ENCODE measurements at regions not wholly inside any gene's neighbourhood (a gene's known extent, or its start where the extent isn't known, plus 50 kb on each side); places are given as distances from the start of the nearest gene placed in this dataset.

DNA sequence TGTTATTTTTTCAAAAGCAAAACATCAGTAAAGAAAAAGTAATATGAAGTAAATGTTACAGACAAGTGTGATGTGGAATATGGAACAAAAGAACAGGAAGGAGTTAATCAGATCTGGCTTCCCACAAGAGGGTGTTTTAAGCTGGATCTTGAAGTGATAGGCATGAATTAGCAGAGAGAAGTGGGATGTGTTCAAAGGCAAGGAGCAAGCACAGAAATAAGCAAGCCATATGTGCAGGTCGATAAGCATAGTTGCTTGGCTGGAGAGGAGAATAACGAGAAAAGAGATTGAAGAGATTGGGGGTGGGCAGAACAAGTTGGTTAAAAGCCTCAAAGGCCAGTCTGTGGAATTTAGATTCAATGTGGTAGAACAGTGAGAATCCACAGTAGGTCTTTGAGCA lies 60.9 kb upstream of the PRPS1 start:
- no peak overlapping the region for H3K4me2 ChIP-seq (ENCODE audit: insufficient read depth, low read length)
- DNase-seq (no peak), ATAC-seq (ENCODE audit: insufficient read depth, low read depth) (no peak)
- H3K27me3 ChIP-seq (ENCODE audit: insufficient read depth, low read length, poor library complexity): no peaks in the 10 kb centered on the region
- H3K36me3 ChIP-seq (ENCODE audit: insufficient read depth, low read length): no peaks in the 10 kb centered on the region
- H3K9me3 ChIP-seq (ENCODE audit: insufficient read depth, low read length, severe bottlenecking): no peaks in the 10 kb centered on the region
- no peak overlapping the region for H3K9ac ChIP-seq (ENCODE audit: low read depth, low read length)
- no peaks in the 10 kb centered on the region for H3K79me2 ChIP-seq (ENCODE audit: insufficient read depth, low read length)
- no peaks in the 10 kb centered on the region for H4K20me1 ChIP-seq (ENCODE audit: insufficient read depth, low read length)
- no peak overlapping the region for H2AFZ ChIP-seq (ENCODE audit: low read depth, low read length)
- H3K27ac ChIP-seq (ENCODE audit: low read length): no peak overlapping the region
- H3K4me1 ChIP-seq (ENCODE audit: insufficient read depth, low read length): no peaks in the 10 kb centered on the region
- TF ChIP-seq EZH2 (IDR thresholded peaks at IDR 0.05; ENCODE audit: borderline replicate concordance, low read depth, low read length, severe bottlenecking): no peak
- TF ChIP-seq, protein P1, sequence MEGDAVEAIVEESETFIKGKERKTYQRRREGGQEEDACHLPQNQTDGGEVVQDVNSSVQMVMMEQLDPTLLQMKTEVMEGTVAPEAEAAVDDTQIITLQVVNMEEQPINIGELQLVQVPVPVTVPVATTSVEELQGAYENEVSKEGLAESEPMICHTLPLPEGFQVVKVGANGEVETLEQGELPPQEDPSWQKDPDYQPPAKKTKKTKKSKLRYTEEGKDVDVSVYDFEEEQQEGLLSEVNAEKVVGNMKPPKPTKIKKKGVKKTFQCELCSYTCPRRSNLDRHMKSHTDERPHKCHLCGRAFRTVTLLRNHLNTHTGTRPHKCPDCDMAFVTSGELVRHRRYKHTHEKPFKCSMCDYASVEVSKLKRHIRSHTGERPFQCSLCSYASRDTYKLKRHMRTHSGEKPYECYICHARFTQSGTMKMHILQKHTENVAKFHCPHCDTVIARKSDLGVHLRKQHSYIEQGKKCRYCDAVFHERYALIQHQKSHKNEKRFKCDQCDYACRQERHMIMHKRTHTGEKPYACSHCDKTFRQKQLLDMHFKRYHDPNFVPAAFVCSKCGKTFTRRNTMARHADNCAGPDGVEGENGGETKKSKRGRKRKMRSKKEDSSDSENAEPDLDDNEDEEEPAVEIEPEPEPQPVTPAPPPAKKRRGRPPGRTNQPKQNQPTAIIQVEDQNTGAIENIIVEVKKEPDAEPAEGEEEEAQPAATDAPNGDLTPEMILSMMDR (IDR thresholded peaks at IDR 0.05; ENCODE audit: borderline replicate concordance, extremely low read depth, low read length, poor library complexity, severe bottlenecking): no peak
- H3K4me3 ChIP-seq (ENCODE audit: low read depth in 1 of 2, low read length in 2 of 2): no peak overlapping the region

DNA sequence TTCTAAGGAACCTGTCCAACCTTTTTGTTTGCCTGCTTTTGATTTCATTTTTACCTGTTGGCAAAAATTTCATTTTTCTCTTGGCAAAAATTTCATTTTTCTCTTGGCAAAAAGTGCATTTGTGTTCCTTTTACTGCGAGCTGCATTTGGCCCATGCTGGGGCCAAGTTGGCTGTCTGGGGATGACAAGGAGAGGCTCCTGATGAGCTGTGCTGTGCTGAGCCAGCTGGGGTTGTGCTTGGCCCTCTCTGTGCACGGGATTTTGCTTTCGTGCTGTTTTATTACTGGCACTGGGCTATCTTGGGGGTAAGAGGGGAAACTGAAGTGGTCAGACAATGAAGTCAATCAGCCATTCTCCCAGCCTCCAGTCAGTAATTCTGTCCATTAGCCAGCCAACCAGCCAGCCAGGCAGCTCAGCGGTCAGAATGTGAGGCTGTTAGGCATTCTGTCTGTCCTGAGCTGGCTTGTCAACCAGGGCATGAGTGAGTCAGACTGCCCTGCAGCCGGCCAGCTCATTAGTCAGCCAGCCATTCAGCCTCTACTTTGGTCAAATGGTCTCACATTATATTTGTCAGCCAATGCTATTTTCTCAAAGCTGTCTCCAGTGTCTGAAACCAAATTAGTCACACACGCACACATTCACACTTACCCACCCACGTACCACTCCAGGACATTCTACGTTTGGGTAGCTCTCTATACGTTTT lies 56.9 kb upstream of the PRPS1 start:
- no peaks in the 10 kb centered on the region for H3K27me3 ChIP-seq (ENCODE audit: insufficient read depth, low read length, poor library complexity)
- no peaks in the 10 kb centered on the region for H3K36me3 ChIP-seq (ENCODE audit: insufficient read depth, low read length)
- H3K9ac ChIP-seq (ENCODE audit: low read depth, low read length): no peak overlapping the region
- H3K27ac ChIP-seq (ENCODE audit: low read length): no peak overlapping the region
- ATAC-seq (ENCODE audit: insufficient read depth, low read depth): no peak
- no peaks in the 10 kb centered on the region for H4K20me1 ChIP-seq (ENCODE audit: insufficient read depth, low read length)
- H3K4me3 ChIP-seq (ENCODE audit: low read depth in 1 of 2, low read length in 2 of 2): no peak overlapping the region
- no peaks in the 10 kb centered on the region for H3K9me3 ChIP-seq (ENCODE audit: insufficient read depth, low read length, severe bottlenecking)
- H3K79me2 ChIP-seq (ENCODE audit: insufficient read depth, low read length): no peaks in the 10 kb centered on the region
- H3K4me2 ChIP-seq (ENCODE audit: insufficient read depth, low read length): no peak overlapping the region
- no peaks in the 10 kb centered on the region for H3K4me1 ChIP-seq (ENCODE audit: insufficient read depth, low read length)
- TF ChIP-seq EZH2 (IDR thresholded peaks at IDR 0.05; ENCODE audit: borderline replicate concordance, low read depth, low read length, severe bottlenecking): no peak
- TF ChIP-seq, protein P1 (IDR thresholded peaks at IDR 0.05; ENCODE audit: borderline replicate concordance, extremely low read depth, low read length, poor library complexity, severe bottlenecking): no peak
- DNase-seq: no peak
- no peak overlapping the region for H2AFZ ChIP-seq (ENCODE audit: low read depth, low read length)

DNA sequence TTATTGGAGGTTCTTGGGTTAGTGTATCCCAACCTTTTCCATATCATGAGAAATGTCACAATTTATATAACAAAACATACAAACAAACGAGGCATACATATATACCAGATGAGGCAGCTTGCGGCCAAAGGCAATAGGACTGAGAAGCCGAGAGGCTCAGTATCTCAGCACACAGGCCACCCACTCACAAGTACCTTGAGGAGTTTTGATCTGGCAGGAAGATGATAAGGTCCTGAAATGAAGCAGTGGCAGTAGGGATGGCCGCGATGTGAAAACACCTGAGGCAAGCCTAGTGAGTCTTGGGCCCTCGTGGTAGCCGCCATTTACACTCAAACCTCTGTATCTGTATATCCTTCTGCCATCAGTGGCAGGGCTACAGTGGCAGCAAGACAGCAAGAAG lies 55.3 kb upstream of the PRPS1 start:
- Histone ChIP-seq H3K27me3 (ENCODE audit: insufficient read depth, low read length, poor library complexity) (no peaks in the 10 kb centered on the region), H3K4me3 (ENCODE audit: low read depth in 1 of 2, low read length in 2 of 2) (no peak overlapping the region), H3K27ac (ENCODE audit: low read length) (no peak overlapping the region), H4K20me1 (ENCODE audit: insufficient read depth, low read length) (no peaks in the 10 kb centered on the region), H3K79me2 (ENCODE audit: insufficient read depth, low read length) (no peaks in the 10 kb centered on the region), H3K4me1 (ENCODE audit: insufficient read depth, low read length) (no peaks in the 10 kb centered on the region), H3K9me3 (ENCODE audit: insufficient read depth, low read length, severe bottlenecking) (no peaks in the 10 kb centered on the region), H3K36me3 (ENCODE audit: insufficient read depth, low read length) (no peaks in the 10 kb centered on the region), H2AFZ (ENCODE audit: low read depth, low read length) (no peak overlapping the region), H3K4me2 (ENCODE audit: insufficient read depth, low read length) (no peak overlapping the region), H3K9ac (ENCODE audit: low read depth, low read length) (no peak overlapping the region)
- TF ChIP-seq, protein P1 (IDR thresholded peaks at IDR 0.05; ENCODE audit: borderline replicate concordance, extremely low read depth, low read length, poor library complexity, severe bottlenecking): no peak
- no peak for TF ChIP-seq EZH2 (IDR thresholded peaks at IDR 0.05; ENCODE audit: borderline replicate concordance, low read depth, low read length, severe bottlenecking)
- DNase-seq (no peak), ATAC-seq (ENCODE audit: insufficient read depth, low read depth) (no peak)
